ENCODE measurements at regions not wholly inside any gene's neighbourhood (a gene's known extent, or its start where the extent isn't known, plus 50 kb on each side); places are given as distances from the start of the nearest gene placed in this dataset.
"Not testable (repeated sequence)": the region's sequence is repeated elsewhere in the genome, so short reads cannot be mapped to it uniquely, and the experiment has no call there.

DNA sequence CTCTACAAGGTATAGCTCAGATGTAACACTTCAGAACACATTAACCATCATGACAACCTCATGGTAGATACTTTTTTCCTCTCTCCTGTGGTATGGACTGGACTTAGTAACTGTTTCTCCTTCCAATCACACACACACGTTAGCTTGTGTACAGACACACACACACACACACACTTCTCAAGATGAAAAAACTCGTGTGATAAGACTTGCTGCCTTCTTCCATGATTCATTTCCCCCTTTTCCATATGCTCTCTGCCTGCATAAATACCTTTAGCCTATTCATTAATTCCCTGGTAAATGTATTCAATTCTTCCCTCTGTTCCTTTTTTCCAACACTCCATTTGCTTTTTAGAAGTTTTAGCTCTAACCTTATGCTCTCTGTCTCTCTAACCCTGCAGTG, 118.9 kb upstream of the TANK start:
- no peak for DNase-seq

- DNase-seq: no peak
These were observed 117.1 kb upstream of the TANK start for GRCh38 chr2:161042990-161043625.

GRCh38 chr2:161044095-161044865, 115.9 kb upstream of the TANK start:
- DNase-seq: no peak

DNA sequence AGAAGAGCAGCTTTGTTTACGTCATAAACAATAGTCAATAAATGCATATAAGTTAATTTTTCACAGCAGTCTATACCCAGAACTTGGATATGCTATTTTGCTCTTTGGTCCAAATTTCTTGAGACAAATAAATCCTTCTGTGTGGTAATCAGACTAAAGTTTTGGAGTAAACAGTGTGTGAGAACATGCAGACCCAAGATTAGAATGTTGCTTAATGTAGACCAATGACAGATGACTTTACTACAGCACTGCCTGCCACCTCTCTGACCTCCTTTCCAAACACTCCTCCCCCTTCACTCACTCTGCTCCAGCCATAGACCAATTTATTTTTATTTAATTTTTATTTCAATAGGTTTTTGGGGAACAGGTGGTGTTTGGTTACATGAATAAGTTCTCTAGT, 115.3 kb upstream of the TANK start:
- DNase-seq: no peak

DNA sequence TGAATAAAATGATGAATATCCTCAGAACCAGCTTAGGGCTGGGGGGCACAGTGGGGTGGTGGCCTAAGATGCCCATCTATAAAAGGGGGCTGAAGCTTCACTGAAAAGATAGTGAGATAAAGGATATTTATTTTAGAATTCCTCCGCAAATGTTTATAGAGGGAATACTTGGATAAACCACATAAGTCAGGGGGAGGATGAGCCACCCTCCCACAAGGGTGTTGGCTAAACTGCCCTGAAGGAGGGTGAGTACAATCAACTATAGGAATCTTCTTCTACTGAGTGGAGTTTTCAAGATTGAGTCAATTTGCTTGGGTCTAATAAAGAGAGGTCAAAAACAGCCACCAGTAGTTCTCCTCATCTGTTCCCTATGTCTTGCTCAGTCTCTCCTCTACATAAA, 114.5 kb upstream of the TANK start:
- no peak for DNase-seq

DNA sequence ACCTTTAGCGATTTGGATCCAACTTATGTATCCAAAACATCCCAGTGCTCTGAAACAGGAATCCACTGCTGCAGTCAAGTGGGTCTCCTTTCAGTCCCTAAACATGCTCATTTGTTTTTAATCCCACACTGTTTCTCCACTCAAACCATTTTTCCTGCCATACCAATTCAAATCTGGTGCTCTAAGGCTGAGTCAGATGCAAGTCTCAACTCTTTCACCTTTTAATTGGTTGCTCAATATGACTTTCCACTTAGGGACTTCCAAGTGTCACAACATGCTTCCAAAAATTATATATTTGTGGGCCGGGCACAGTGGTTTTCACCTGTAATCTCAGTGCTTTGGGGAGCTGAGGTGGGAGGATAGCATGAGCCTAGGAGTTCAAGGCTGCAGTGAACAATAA, 113.4 kb upstream of the TANK start:
- DNase-seq: no peak

DNA sequence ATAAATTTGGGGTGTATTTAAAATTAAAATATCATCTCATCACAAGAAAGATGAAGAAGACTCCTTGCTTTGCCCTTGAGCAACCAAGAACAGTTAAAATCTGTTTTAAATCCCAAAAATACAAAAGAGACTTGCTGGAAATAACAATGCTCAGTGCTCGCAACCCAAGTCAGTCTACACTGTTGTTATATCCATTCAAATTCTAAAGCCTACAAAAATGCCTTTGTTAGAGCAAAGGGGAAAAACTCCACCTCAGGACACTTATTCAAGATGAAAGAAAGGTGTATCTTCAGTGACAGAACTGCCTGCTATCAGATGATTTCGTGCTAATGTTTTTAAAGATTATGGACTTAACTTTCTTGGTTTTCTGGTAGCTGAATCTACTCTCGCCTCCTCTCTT, 111.9 kb upstream of the TANK start:
- DNase-seq: no peak

GRCh38 chr2:161049559-161049958, 110.7 kb upstream of the TANK start:
- DNase-seq: no peak

DNA sequence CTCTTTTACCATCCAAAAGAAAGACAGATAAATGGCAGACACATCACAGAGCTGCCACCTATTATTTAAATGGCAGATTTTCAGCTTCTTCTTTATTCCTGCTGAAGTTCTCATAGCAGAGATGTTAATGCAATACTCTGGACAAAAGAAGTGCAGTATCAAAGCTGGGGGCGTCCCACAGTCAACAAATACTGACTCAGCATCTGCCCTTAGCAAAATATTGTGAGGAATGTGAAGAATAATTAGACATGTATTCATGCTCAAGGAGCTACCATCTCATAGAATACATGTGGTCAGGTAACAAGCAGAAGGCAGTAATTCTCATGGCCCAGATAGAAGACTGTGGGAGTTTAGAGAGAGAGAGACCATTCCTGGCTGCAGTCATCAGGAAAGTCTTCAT, 108.0 kb upstream of the TANK start:
- no peak for DNase-seq

- no peak for DNase-seq
These were observed 104.9 kb upstream of the TANK start for GRCh38 chr2:161055289-161055688.

- DNase-seq: no peak
These were observed 100.8 kb upstream of the TANK start for GRCh38 chr2:161059388-161059787.

GRCh38 chr2:161061786-161062185, 98.4 kb upstream of the TANK start:
- no peak for DNase-seq

GRCh38 chr2:161063157-161063945, 96.9 kb upstream of the TANK start:
- peak; percentile 76 for DNase-seq

DNA sequence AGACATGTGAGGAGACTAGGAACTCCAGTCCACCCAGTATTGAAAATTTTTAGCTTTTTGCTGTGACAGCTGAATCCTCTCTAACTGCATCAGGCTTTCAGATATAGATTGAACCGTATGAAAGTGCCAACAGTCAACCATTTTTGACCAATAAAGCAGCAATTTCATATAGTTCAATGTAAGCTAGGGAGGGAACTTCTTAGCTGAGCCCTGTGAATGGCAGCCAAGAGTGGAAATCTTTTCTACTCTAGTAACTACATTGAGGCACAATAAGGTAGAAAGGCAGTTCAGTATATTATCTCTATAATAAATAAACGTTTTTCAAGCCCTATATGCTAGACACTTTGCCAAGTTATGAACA, 96.3 kb upstream of the TANK start:
- no peak for DNase-seq

- no peak for DNase-seq
These were observed 92.3 kb upstream of the TANK start for GRCh38 chr2:161067846-161068350.

DNA sequence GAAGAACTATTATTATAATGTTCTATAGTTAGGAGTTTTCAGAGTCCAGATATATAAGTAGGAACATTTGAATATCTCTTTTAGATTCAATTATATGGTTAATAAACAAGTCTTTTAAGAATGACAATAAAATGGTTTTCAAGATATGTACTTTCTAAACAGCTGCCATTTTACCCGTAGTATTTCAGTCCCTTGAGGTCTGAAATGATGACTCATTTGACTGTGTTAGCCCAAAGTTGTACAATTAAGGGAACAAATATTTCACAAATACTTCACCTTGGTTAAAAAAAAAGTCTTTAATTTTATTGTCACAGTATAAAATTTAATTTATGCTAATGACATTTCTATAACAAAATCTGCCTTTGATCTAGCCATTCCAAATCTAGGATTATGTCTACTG, 91.6 kb upstream of the TANK start:
- DNase-seq: no peak

DNA sequence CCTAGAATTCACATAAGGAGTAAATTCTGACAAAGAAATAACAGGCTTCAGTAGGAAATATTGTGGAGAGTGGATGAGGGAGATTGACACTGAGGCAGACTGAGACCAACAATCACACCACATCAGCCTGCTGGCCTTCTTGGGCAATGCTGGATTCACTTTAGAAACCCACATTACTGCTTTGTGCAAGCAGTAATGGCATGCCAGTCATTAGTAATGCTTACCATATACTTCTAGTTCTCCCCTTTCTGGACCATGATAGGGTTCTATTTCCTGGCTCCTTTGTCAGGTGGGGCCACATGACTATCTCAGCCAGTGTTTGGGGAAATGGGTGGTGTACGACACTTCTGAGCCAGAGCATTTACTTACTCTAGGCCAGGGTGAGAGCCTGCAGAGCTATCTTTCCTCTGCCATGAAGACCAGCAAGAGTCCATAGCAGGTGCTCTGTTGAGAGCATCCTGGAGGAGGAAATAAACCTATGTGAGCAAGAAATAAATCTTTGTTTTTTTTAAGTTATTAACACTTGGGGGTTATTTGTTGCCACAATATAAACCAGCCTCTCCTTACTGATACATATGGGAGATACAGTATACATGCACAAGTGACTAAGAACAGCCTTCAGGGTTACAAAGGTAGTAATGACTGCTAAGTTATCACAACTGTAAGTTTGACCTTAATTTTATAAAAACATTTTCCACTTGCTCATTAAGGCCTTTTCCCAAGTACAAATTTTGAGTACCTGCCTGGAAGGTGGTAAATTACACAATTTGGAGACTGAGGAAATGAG, 89.3 kb upstream of the TANK start:
- no peak for DNase-seq

DNA sequence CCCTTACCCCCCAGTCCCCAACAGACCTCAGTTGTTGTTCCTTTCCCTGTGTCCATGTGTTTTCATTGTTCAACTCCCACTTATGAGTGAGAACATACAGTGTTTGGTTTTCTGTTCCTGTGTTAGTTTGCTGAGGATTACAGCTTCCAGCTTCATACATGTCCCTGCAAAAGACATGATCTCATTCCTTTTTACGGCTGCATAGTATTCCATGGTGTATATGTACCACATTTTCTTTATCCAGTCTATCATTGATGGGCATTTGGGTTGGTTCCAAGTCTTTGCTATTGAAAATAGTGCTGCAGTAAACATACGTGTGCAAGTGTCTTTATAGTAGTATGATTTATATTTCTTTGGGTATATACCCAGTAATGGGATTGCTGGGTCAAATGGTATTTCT, 87.8 kb upstream of the TANK start:
- DNase-seq: not testable (repeated sequence)

- no peak for DNase-seq
These were observed 84.5 kb upstream of the TANK start for GRCh38 chr2:161075701-161076100.

DNA sequence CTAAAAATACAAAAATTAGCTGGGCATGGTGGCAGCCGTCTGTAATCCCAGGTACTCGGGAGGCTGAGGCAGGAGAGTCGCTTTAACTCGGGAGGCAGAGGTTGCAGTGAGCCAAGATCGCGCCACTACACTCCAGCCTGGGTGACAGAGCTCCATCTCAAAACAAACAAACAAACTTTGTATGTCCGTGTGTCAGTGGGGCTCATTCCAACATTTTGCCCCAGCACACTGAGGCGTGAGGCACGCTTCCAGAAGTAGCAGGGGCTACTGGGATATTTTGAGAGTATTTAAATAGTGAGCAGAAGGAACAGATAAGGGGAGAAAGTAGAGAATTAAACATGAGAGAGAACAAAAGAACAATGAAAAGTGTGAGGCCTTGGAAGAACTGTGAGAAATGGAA, 83.3 kb upstream of the TANK start:
- DNase-seq: no peak

- peak; percentile 79 for DNase-seq
These were observed 82.6 kb upstream of the TANK start for GRCh38 chr2:161077367-161078210.

DNA sequence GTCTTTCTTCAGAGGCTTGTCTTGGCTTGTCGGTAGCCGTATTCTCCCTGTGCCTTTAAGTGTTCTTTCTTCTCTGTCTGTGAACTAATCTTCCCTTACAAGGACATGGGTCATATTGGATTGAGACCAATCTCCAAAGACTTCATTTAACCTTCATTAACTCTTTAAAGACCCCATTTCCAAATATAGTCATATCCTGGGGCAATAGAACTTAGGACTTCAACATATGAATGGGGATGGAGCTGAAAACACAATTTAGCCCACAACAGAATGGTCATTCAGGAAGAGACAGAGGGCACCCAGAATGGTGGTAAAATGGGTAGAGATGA, 82.1 kb upstream of the TANK start:
- no peak for DNase-seq

Measured in activated CD4-positive, alpha-beta T cell treated with anti-CD3 and anti-CD28 coated beads for 48 hours (primary cell).